SK-N-SH (cell line): ENCODE measurements at regions not wholly inside any gene's neighbourhood (a gene's known extent, or its start where the extent isn't known, plus 50 kb on each side); places are given as distances from the start of the nearest gene placed in this dataset.

Experiments
- CTCF ChIA-PET: fragments of 300-600, 350-600 bp; formaldehyde crosslinking; extraction: SDS; loops from one replicate; lab custom pipeline; 2021; lab: Yijun Ruan, JAX
- POLR2A ChIA-PET: fragments of 350-600 bp; sonication (Branson Sonifier 250); formaldehyde crosslinking; extraction: SDS; loops from one replicate; lab custom pipeline; 2020; ENCODE audit warnings: antibody characterized with exemption, inconsistent platforms; lab: Yijun Ruan, JAX
- DNase-seq: peaks from one replicate; pipeline ENCODE4 v3.0.0; 2012
- H2AFZ ChIP-seq: fragments of 200-600 bp; sonication (generic); 2 replicates; pipeline ENCODE4 v1.8.1; 2016; ENCODE audit warnings: antibody characterized with exemption, mild to moderate bottlenecking, low read depth
- H3F3A ChIP-seq: fragments of 200-600 bp; sonication (generic); replicated peaks from 2 replicates; pipeline ENCODE3; 2016; ENCODE audit warnings: antibody characterized with exemption, mild to moderate bottlenecking; ENCODE audit not compliant: insufficient read depth
- H3K27ac ChIP-seq, 2 experiments: fragments of 200-500 bp in 1 of 2; fragments of 200-600 bp in 1 of 2; sonication (Bioruptor generic) in 1 of 2; sonication (generic), shearing (Covaris generic) in 1 of 2; 2 replicates each; pipeline versions ENCODE4 v1.5.1 to v1.6.1; 2014 to 2016; ENCODE audit warnings: low read depth in 2 of 2, inconsistent platforms in 1 of 2, low read length in 1 of 2, mild to moderate bottlenecking in 1 of 2, mixed read lengths in 1 of 2
- H3K27me3 ChIP-seq: fragments of 200-600 bp; sonication (generic), shearing (Covaris generic); 2 replicates; pipeline ENCODE4 v1.6.1; 2016; ENCODE audit warnings: mixed run types; ENCODE audit not compliant: insufficient read depth
- H3K36me3 ChIP-seq, 2 experiments: fragments of 200-500 bp in 1 of 2; fragments of 200-600 bp in 1 of 2; sonication (Bioruptor generic) in 1 of 2; sonication (generic) in 1 of 2; replicated peaks in 1 of 2; 2 replicates each; pipeline versions ENCODE3 to v1.5.1; 2014 to 2016; ENCODE audit warnings: low read length in 1 of 2, mild to moderate bottlenecking in 1 of 2; ENCODE audit not compliant: insufficient read depth in 2 of 2, control insufficient read depth in 1 of 2
- H3K4me1 ChIP-seq, 2 experiments: fragments of 200-500 bp in 1 of 2; fragments of 200-600 bp in 1 of 2; sonication (Bioruptor generic) in 1 of 2; sonication (generic), shearing (Covaris generic) in 1 of 2; 2 replicates each; pipeline versions ENCODE4 v1.5.1 to v1.6.1; 2014 to 2016; ENCODE audit warnings: low read depth in 1 of 2, low read length in 1 of 2, mixed run types in 1 of 2; ENCODE audit not compliant: insufficient read depth in 2 of 2, control insufficient read depth in 1 of 2
- H3K4me2 ChIP-seq: fragments of 200-600 bp; sonication (generic), shearing (Covaris generic); 2 replicates; pipeline ENCODE4 v1.6.1; 2017; ENCODE audit warnings: mixed run types
- H3K4me3 ChIP-seq, 2 experiments: fragments of 200-500 bp in 1 of 2; fragments of 200-600 bp in 1 of 2; sonication (Bioruptor generic) in 1 of 2; sonication (generic), shearing (Covaris generic) in 1 of 2; 2 replicates each; pipeline versions ENCODE4 v1.5.1 to v1.8.1; 2014 to 2016; ENCODE audit warnings: low read depth in 2 of 2, inconsistent platforms in 1 of 2, low read length in 1 of 2, mild to moderate bottlenecking in 1 of 2, mixed read lengths in 1 of 2, moderate library complexity in 1 of 2
- H3K79me2 ChIP-seq: fragments of 200-600 bp; sonication (generic); 2 replicates; pipeline ENCODE4 v1.8.1; 2017; ENCODE audit warnings: mild to moderate bottlenecking; ENCODE audit not compliant: insufficient read depth
- H3K9ac ChIP-seq: fragments of 200-600 bp; sonication (generic); 2 replicates; pipeline ENCODE4 v1.6.1; 2017; ENCODE audit warnings: mixed run types
- H3K9me2 ChIP-seq: fragments of 200-600 bp; sonication (generic); 2 replicates; pipeline ENCODE4 v1.6.1; 2017; ENCODE audit warnings: mixed run types
- H3K9me3 ChIP-seq: fragments of 200-600 bp; sonication (generic); 2 replicates; pipeline ENCODE4 v1.6.1; 2017; ENCODE audit warnings: mixed run types, mild to moderate bottlenecking, moderate library complexity
- H4K20me1 ChIP-seq: fragments of 200-600 bp; sonication (generic); 2 replicates; pipeline ENCODE4 v1.6.1; 2017; ENCODE audit warnings: mild to moderate bottlenecking, mixed run types; ENCODE audit not compliant: insufficient read depth
- ELF1 ChIP-seq: IDR thresholded peaks from 2 replicates; pipeline ENCODE4 v1.4.0; 2012
- FOSL2 ChIP-seq: IDR thresholded peaks from 2 replicates; pipeline ENCODE4 v1.4.0; 2012; ENCODE audit warnings: low read depth, mild to moderate bottlenecking, moderate library complexity, borderline replicate concordance
- GABPA ChIP-seq: IDR thresholded peaks from 2 replicates; pipeline ENCODE4 v1.4.0; 2012; ENCODE audit warnings: low read depth, mild to moderate bottlenecking
- JUND ChIP-seq: IDR thresholded peaks from 2 replicates; pipeline ENCODE4 v1.4.0; 2012
- MEF2A ChIP-seq: IDR thresholded peaks from 2 replicates; pipeline ENCODE4 v1.4.0; 2012; ENCODE audit warnings: low read depth, borderline replicate concordance
- MXI1 ChIP-seq: IDR thresholded peaks from 2 replicates; pipeline ENCODE4 v1.6.1; 2012; ENCODE audit warnings: mild to moderate bottlenecking, low read depth, low read length, improper control_type of control experiment
- NRF1 ChIP-seq: IDR thresholded peaks from 2 replicates; pipeline ENCODE4 v1.6.1; 2012; ENCODE audit warnings: low read depth, mild to moderate bottlenecking, low read length
- PBX3 ChIP-seq: IDR thresholded peaks from 2 replicates; pipeline ENCODE4; 2012
- RCOR1 ChIP-seq: fragments of 150-350 bp; IDR thresholded peaks from 2 replicates; pipeline ENCODE4 v1.6.1; 2017; ENCODE audit warnings: antibody characterized with exemption, low read length
- REST ChIP-seq: IDR thresholded peaks from 2 replicates; pipeline ENCODE4 v1.6.1; 2012; ENCODE audit warnings: mild to moderate bottlenecking, low read depth, low read length, moderate library complexity
- RXRA ChIP-seq: IDR thresholded peaks from 2 replicates; pipeline ENCODE4 v1.4.0; 2012; ENCODE audit warnings: low read depth, mild to moderate bottlenecking, borderline replicate concordance
- SIN3A ChIP-seq: IDR thresholded peaks from 2 replicates; pipeline ENCODE4 v1.6.1; 2012; ENCODE audit warnings: low read depth, mild to moderate bottlenecking, low read length, moderate library complexity, borderline replicate concordance
- SMC3 ChIP-seq: IDR thresholded peaks from 2 replicates; pipeline ENCODE4 v1.6.1; 2012; ENCODE audit warnings: low read depth, low read length, improper control_type of control experiment
- TCF12 ChIP-seq: IDR thresholded peaks from 2 replicates; pipeline ENCODE4 v1.4.0; 2012
- YY1 ChIP-seq: IDR thresholded peaks from 2 replicates; pipeline ENCODE4 v1.4.0; 2012; ENCODE audit warnings: low read depth, mild to moderate bottlenecking
- WGBS: methylation state at CpG from one replicate; pipeline ENCODE4 v1.1.6; 2017; ENCODE audit warnings: low lambda C conversion rate; 5-methylcytosine and 5-hydroxymethylcytosine counted together

- Histone ChIP-seq H3K9me3 (no peaks in the 10 kb centered on the region), H3K4me1 (peaks cover 0 to 9% of the 10 kb centered on the region in 2 experiments; a peak in 1 of 4 replicates), H2AFZ (no peak overlapping the region), H3K4me3 (no peak overlapping the region)
- CTCF ChIA-PET, result interaction anchor here (0.6 to 1.9 kb wide), 8 partner anchors 11 to 1581 kb away, joined by 3 to 9 read pairs (median 4); no protein-coding TSS in a partner anchor
- TF ChIP-seq GABPA, result no peak
- no peak for TF ChIP-seq REST
- no peak for TF ChIP-seq TCF12
- no peak for TF ChIP-seq ELF1
- no peak for TF ChIP-seq RXRA
- TF ChIP-seq FOSL2, result no peak
- no peak for TF ChIP-seq MXI1
- no peak for TF ChIP-seq YY1
- TF ChIP-seq NRF1, result no peak
- TF ChIP-seq, all 33 proteins: peak for 0
- Histone ChIP-seq H3K9me2 (no peaks in the 10 kb centered on the region), H3K27me3 (no peaks in the 10 kb centered on the region), H4K20me1 (no peaks in the 10 kb centered on the region), H3K36me3 (no peaks in the 10 kb centered on the region), H3K4me2 (no peak overlapping the region), H3K27ac (no peak overlapping the region), H3K79me2 (no peaks in the 10 kb centered on the region), H3F3A (no peaks in the 10 kb centered on the region), H3K9ac (no peak overlapping the region)
- POLR2A ChIA-PET, result no interaction called here
- no peak for DNase-seq
- WGBS, result 75% methylated on average over 1 of the region's 1 CpG
Observed at GRCh38 chr9:117783828-117784227, 79.6 kb downstream of the TLR4 start.

GRCh38 chr9:117784996-117785395 lies 80.8 kb downstream of the TLR4 start:
- CTCF ChIA-PET, result interaction anchor here (0.5 to 1.9 kb wide), 5 partner anchors 11 to 1580 kb away, joined by 3 to 9 read pairs (median 5); no protein-coding TSS in a partner anchor
- H3F3A ChIP-seq, result no peaks in the 10 kb centered on the region
- WGBS, result 33% methylated on average over 1 of the region's 1 CpG

More at GRCh38 chr9:117784996-117785395, 80.8 kb downstream of the TLR4 start:
- DNase-seq, result no peak
- Histone ChIP-seq H3K9me3 (no peaks in the 10 kb centered on the region), H3K36me3 (no peaks in the 10 kb centered on the region), H3K27me3 (no peaks in the 10 kb centered on the region), H3K4me3 (no peak overlapping the region), H3K9ac (no peak overlapping the region), H3K9me2 (no peaks in the 10 kb centered on the region), H3K79me2 (no peaks in the 10 kb centered on the region), H3K4me1 (peaks cover 0 to 6% of the 10 kb centered on the region in 2 experiments; a peak in 1 of 4 replicates), H3K27ac (no peak overlapping the region), H3K4me2 (no peak overlapping the region), H4K20me1 (no peaks in the 10 kb centered on the region), H2AFZ (no peak overlapping the region)
- TF ChIP-seq PBX3, result no peak
- no peak for TF ChIP-seq REST
- TF ChIP-seq FOSL2, result no peak
- TF ChIP-seq TCF12, result no peak
- no peak for TF ChIP-seq RCOR1
- TF ChIP-seq SMC3, result no peak
- no peak for TF ChIP-seq SIN3A
- no peak for TF ChIP-seq MEF2A
- TF ChIP-seq JUND, result no peak
- POLR2A ChIA-PET, result no interaction called here
